ENCODE measurements at regions not wholly inside any gene's neighbourhood (a gene's known extent, or its start where the extent isn't known, plus 50 kb on each side); places are given as distances from the start of the nearest gene placed in this dataset.

GRCh38 chr15:79543097-79543496 lies 111.0 kb downstream of the MINAR1 start:
- peaks cover 0 to 8% of the 10 kb centered on the region in 2 donors for H3K4me1 ChIP-seq (ENCODE audit: control insufficient read depth in 1 of 2, low read depth in 2 of 2)
- H3K27ac ChIP-seq = no peak overlapping the region
- ATAC-seq (ENCODE audit: insufficient number of reproducible peaks, low FRiP score, low read depth) = no peak
- DNase-seq (ENCODE audit: low spot score) = no peak
- H3K27me3 ChIP-seq (replicated peaks; ENCODE audit: insufficient read depth) = no peaks in the 10 kb centered on the region
- no peak overlapping the region for H3K4me3 ChIP-seq
- no peaks in the 10 kb centered on the region for H3K9me3 ChIP-seq
- no peaks in the 10 kb centered on the region for H3K36me3 ChIP-seq
- TF ChIP-seq, protein P1, sequence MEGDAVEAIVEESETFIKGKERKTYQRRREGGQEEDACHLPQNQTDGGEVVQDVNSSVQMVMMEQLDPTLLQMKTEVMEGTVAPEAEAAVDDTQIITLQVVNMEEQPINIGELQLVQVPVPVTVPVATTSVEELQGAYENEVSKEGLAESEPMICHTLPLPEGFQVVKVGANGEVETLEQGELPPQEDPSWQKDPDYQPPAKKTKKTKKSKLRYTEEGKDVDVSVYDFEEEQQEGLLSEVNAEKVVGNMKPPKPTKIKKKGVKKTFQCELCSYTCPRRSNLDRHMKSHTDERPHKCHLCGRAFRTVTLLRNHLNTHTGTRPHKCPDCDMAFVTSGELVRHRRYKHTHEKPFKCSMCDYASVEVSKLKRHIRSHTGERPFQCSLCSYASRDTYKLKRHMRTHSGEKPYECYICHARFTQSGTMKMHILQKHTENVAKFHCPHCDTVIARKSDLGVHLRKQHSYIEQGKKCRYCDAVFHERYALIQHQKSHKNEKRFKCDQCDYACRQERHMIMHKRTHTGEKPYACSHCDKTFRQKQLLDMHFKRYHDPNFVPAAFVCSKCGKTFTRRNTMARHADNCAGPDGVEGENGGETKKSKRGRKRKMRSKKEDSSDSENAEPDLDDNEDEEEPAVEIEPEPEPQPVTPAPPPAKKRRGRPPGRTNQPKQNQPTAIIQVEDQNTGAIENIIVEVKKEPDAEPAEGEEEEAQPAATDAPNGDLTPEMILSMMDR (IDR thresholded peaks at IDR 0.05) = no peak

DNA sequence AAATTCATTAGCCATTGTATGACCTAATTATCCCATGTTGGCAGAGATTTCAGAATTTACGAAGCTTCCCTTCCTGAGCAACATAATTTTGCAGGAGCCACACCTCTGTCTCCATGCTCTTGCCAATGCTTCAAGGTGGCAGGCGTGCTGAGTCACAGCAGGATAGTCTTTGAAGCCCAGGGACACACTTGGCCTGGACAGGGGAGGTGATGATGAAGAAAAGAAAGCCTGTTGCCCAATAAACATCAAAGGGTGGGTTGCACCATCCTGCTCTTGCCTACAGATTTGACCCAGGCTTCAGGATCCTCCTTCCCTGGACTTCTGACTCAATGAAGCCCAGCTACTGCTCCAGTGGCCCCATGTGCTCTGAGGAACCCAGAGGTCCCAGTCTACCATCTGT lies 117.1 kb downstream of the MINAR1 start:
- TF ChIP-seq, protein P1 (IDR thresholded peaks at IDR 0.05) = no peak
- H3K4me3 ChIP-seq = no peak overlapping the region
- no peak for DNase-seq (ENCODE audit: low spot score)
- no peaks in the 10 kb centered on the region for H3K4me1 ChIP-seq (ENCODE audit: control insufficient read depth in 1 of 2, low read depth in 2 of 2)
- no peaks in the 10 kb centered on the region for H3K9me3 ChIP-seq
- no peaks in the 10 kb centered on the region for H3K27me3 ChIP-seq (replicated peaks; ENCODE audit: insufficient read depth)
- no peak overlapping the region for H3K27ac ChIP-seq
- H3K36me3 ChIP-seq = no peaks in the 10 kb centered on the region
- ATAC-seq (ENCODE audit: insufficient number of reproducible peaks, low FRiP score, low read depth) = no peak

GRCh38 chr15:79560384-79560783 lies 128.2 kb downstream of the MINAR1 start:
- no peak for DNase-seq (ENCODE audit: low spot score)
- no peak overlapping the region for H3K27ac ChIP-seq

DNA sequence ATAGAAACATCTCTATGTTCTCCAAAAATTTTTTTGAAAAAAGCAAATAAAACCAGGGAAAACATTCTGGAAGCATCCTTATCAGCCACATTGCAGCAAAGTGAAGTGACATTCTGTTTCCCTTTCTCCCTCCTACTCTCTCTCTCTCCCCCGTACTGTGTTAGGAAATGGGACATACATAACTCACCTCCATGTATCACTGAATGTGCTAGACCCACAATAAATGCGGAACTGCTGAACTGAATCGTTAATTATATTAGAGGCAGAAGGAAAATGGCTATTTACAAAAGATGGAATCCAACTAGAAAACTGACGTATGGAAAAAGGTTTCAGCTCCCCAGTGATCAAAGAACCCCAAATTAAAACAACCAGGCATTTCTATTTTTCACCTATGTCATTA lies 129.8 kb downstream of the MINAR1 start:
- Histone ChIP-seq H3K4me1 (ENCODE audit: control insufficient read depth in 1 of 2, low read depth in 2 of 2) (no peaks in the 10 kb centered on the region), H3K9me3 (no peaks in the 10 kb centered on the region), H3K27ac (no peak overlapping the region), H3K27me3 (replicated peaks; ENCODE audit: insufficient read depth) (no peaks in the 10 kb centered on the region), H3K36me3 (no peaks in the 10 kb centered on the region), H3K4me3 (no peak overlapping the region)
- TF ChIP-seq, protein P1 (IDR thresholded peaks at IDR 0.05) = no peak
- DNase-seq (ENCODE audit: low spot score) (no peak), ATAC-seq (ENCODE audit: insufficient number of reproducible peaks, low FRiP score, low read depth) (no peak)

More at GRCh38 chr15:79560384-79560783, 128.2 kb downstream of the MINAR1 start:
- no peaks in the 10 kb centered on the region for H3K9me3 ChIP-seq
- TF ChIP-seq, protein P1 (IDR thresholded peaks at IDR 0.05) = no peak
- H3K36me3 ChIP-seq = no peaks in the 10 kb centered on the region
- H3K4me1 ChIP-seq (ENCODE audit: control insufficient read depth in 1 of 2, low read depth in 2 of 2) = no peaks in the 10 kb centered on the region
- H3K27me3 ChIP-seq (replicated peaks; ENCODE audit: insufficient read depth) = no peaks in the 10 kb centered on the region
- ATAC-seq (ENCODE audit: insufficient number of reproducible peaks, low FRiP score, low read depth) = no peak
- H3K4me3 ChIP-seq = no peak overlapping the region

DNA sequence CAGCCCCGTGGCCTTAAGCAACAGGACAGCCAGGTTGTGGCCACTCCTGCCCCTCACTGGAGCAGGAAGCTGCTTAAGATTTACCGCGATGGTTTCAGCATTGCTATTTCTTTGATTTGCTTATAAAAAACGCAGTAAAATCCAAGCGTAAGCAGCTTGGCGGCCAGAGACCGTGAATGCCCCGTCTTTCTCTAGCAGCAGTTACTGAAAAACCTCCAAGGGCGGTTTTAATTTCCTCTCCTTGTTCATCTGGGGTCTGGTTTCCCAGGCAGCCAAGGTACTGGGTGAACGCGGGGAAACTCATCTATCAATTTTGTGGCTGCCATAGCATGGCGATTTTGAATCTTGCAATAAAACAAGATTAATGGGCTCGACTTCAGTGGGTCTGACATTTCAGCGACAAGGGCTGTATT lies 130.3 kb downstream of the MINAR1 start:
- no peaks in the 10 kb centered on the region for H3K27me3 ChIP-seq (replicated peaks; ENCODE audit: insufficient read depth)
- TF ChIP-seq, protein P1 (IDR thresholded peaks at IDR 0.05) = no peak
- no peak for ATAC-seq (ENCODE audit: insufficient number of reproducible peaks, low FRiP score, low read depth)
- DNase-seq (ENCODE audit: low spot score) = no peak
- no peaks in the 10 kb centered on the region for H3K36me3 ChIP-seq
- H3K4me3 ChIP-seq = no peak overlapping the region
- no peaks in the 10 kb centered on the region for H3K9me3 ChIP-seq
- no peaks in the 10 kb centered on the region for H3K4me1 ChIP-seq (ENCODE audit: control insufficient read depth in 1 of 2, low read depth in 2 of 2)
- H3K27ac ChIP-seq = no peak overlapping the region
